HUES6 (cell line): ENCODE measurements at regions not wholly inside any gene's neighbourhood (a gene's known extent, or its start where the extent isn't known, plus 50 kb on each side); places are given as distances from the start of the nearest gene placed in this dataset.

ENCODE experiments used
- H3K27ac ChIP-seq: 2 replicates; pipeline ENCODE4 v1.7.0; 2013; ENCODE audit warnings: low read depth, mild to moderate bottlenecking, low read length, inconsistent platforms
- H3K27me3 ChIP-seq: 2 replicates; pipeline ENCODE4 v1.6.1; 2013; ENCODE audit warnings: low read length; ENCODE audit not compliant: control insufficient read depth, insufficient read depth
- H3K36me3 ChIP-seq: 2 replicates; pipeline ENCODE4 v1.6.1; 2013; ENCODE audit warnings: low read length; ENCODE audit not compliant: control insufficient read depth, insufficient read depth
- H3K4me1 ChIP-seq: 2 replicates; pipeline ENCODE4 v1.6.1; 2013; ENCODE audit warnings: low read length; ENCODE audit not compliant: control insufficient read depth, insufficient read depth
- H3K4me3 ChIP-seq: 2 replicates; pipeline ENCODE4 v1.5.1; 2013; ENCODE audit warnings: low read depth, low read length
- H3K9ac ChIP-seq: one replicate; pipeline ENCODE4 v1.6.1; 2013; ENCODE audit warnings: mild to moderate bottlenecking, low read length
- H3K9me3 ChIP-seq: 2 replicates; pipeline ENCODE4 v1.6.1; 2013; ENCODE audit warnings: low read depth, low read length; ENCODE audit not compliant: control insufficient read depth, insufficient read depth

GRCh38 chr4:144371485-144371884 is 231.0 kb upstream of the GYPA start:
- H3K4me1 ChIP-seq = peaks cover 11% of the 10 kb centered on the region; the same call in 1 of the 2 replicates
- no peaks in the 10 kb centered on the region for H3K9me3 ChIP-seq
- no peak overlapping the region for H3K27ac ChIP-seq
- H3K9ac ChIP-seq = no peak overlapping the region
- H3K27me3 ChIP-seq = no peaks in the 10 kb centered on the region
- H3K4me3 ChIP-seq = no peak overlapping the region
- H3K36me3 ChIP-seq = no peaks in the 10 kb centered on the region

- H3K9me3 ChIP-seq = no peaks in the 10 kb centered on the region
- no peaks in the 10 kb centered on the region for H3K36me3 ChIP-seq
- H3K4me1 ChIP-seq = peaks cover 11% of the 10 kb centered on the region
- H3K27ac ChIP-seq = no peak overlapping the region
- H3K27me3 ChIP-seq = no peaks in the 10 kb centered on the region
- no peak overlapping the region for H3K4me3 ChIP-seq
- no peak overlapping the region for H3K9ac ChIP-seq
These were observed 233.5 kb upstream of the GYPA start for GRCh38 chr4:144374065-144374464.

GRCh38 chr4:144376866-144377265 is 236.3 kb upstream of the GYPA start:
- Histone ChIP-seq H3K9me3 (no peaks in the 10 kb centered on the region), H3K9ac (no peak overlapping the region), H3K36me3 (no peaks in the 10 kb centered on the region), H3K4me3 (no peak overlapping the region), H3K4me1 (peaks cover 11% of the 10 kb centered on the region), H3K27ac (no peak overlapping the region), H3K27me3 (no peaks in the 10 kb centered on the region)

- Histone ChIP-seq H3K4me1 (no peaks in the 10 kb centered on the region), H3K4me3 (no peak overlapping the region), H3K9ac (no peak overlapping the region), H3K27me3 (no peaks in the 10 kb centered on the region), H3K36me3 (no peaks in the 10 kb centered on the region), H3K9me3 (peaks cover 45% of the 10 kb centered on the region), H3K27ac (no peak overlapping the region)
These were observed 243.9 kb upstream of the GYPA start for GRCh38 chr4:144384408-144384807.

GRCh38 chr4:144399927-144400326 is 246.0 kb upstream of the HHIP start:
- no peaks in the 10 kb centered on the region for H3K9me3 ChIP-seq
- no peaks in the 10 kb centered on the region for H3K36me3 ChIP-seq
- no peaks in the 10 kb centered on the region for H3K4me1 ChIP-seq
- no peak overlapping the region for H3K9ac ChIP-seq
- no peak overlapping the region for H3K27ac ChIP-seq
- H3K27me3 ChIP-seq = no peaks in the 10 kb centered on the region
- H3K4me3 ChIP-seq = no peak overlapping the region

- Histone ChIP-seq H3K9me3 (no peaks in the 10 kb centered on the region), H3K4me1 (no peaks in the 10 kb centered on the region), H3K27me3 (no peaks in the 10 kb centered on the region), H3K36me3 (no peaks in the 10 kb centered on the region), H3K27ac (no peak overlapping the region), H3K9ac (no peak overlapping the region), H3K4me3 (no peak overlapping the region)
These were observed 243.8 kb upstream of the HHIP start for GRCh38 chr4:144402176-144402575.

GRCh38 chr4:144402999-144403398 is 243.0 kb upstream of the HHIP start:
- H3K4me1 ChIP-seq = no peaks in the 10 kb centered on the region
- H3K9ac ChIP-seq = no peak overlapping the region
- H3K27me3 ChIP-seq = no peaks in the 10 kb centered on the region
- no peaks in the 10 kb centered on the region for H3K36me3 ChIP-seq
- no peak overlapping the region for H3K27ac ChIP-seq
- H3K9me3 ChIP-seq = no peaks in the 10 kb centered on the region
- H3K4me3 ChIP-seq = no peak overlapping the region

GRCh38 chr4:144403893-144404292 is 242.1 kb upstream of the HHIP start:
- Histone ChIP-seq H3K27me3 (no peaks in the 10 kb centered on the region), H3K9ac (no peak overlapping the region), H3K36me3 (no peaks in the 10 kb centered on the region), H3K9me3 (no peaks in the 10 kb centered on the region), H3K4me1 (no peaks in the 10 kb centered on the region), H3K4me3 (no peak overlapping the region), H3K27ac (no peak overlapping the region)

GRCh38 chr4:144409525-144409924 is 236.4 kb upstream of the HHIP start:
- H3K4me3 ChIP-seq = no peak overlapping the region
- H3K9me3 ChIP-seq = no peaks in the 10 kb centered on the region
- H3K9ac ChIP-seq = no peak overlapping the region
- H3K27me3 ChIP-seq = no peaks in the 10 kb centered on the region
- no peaks in the 10 kb centered on the region for H3K36me3 ChIP-seq
- no peaks in the 10 kb centered on the region for H3K4me1 ChIP-seq
- H3K27ac ChIP-seq = no peak overlapping the region

- no peaks in the 10 kb centered on the region for H3K4me1 ChIP-seq
- no peaks in the 10 kb centered on the region for H3K36me3 ChIP-seq
- H3K27me3 ChIP-seq = no peaks in the 10 kb centered on the region
- no peak overlapping the region for H3K9ac ChIP-seq
- no peak overlapping the region for H3K4me3 ChIP-seq
- H3K27ac ChIP-seq = no peak overlapping the region
- H3K9me3 ChIP-seq = no peaks in the 10 kb centered on the region
These were observed 235.6 kb upstream of the HHIP start for GRCh38 chr4:144410230-144410783.

- H3K9me3 ChIP-seq = no peaks in the 10 kb centered on the region
- no peak overlapping the region for H3K4me3 ChIP-seq
- H3K27ac ChIP-seq = no peak overlapping the region
- no peaks in the 10 kb centered on the region for H3K4me1 ChIP-seq
- no peaks in the 10 kb centered on the region for H3K36me3 ChIP-seq
- no peaks in the 10 kb centered on the region for H3K27me3 ChIP-seq
- H3K9ac ChIP-seq = no peak overlapping the region
These were observed 234.8 kb upstream of the HHIP start for GRCh38 chr4:144411119-144411518.

GRCh38 chr4:144411700-144412099 is 234.3 kb upstream of the HHIP start:
- Histone ChIP-seq H3K27ac (no peak overlapping the region), H3K9ac (no peak overlapping the region), H3K9me3 (no peaks in the 10 kb centered on the region), H3K36me3 (no peaks in the 10 kb centered on the region), H3K4me3 (no peak overlapping the region), H3K27me3 (no peaks in the 10 kb centered on the region), H3K4me1 (no peaks in the 10 kb centered on the region)
